H1 (cell line): ENCODE measurements at regions not wholly inside any gene's neighbourhood (a gene's known extent, or its start where the extent isn't known, plus 50 kb on each side); places are given as distances from the start of the nearest gene placed in this dataset.

Experiments used
- CTCF ChIA-PET: fragments of 300-600 bp; sonication (Branson Sonifier 250); formaldehyde crosslinking; loops from one replicate; lab custom pipeline; 2021; ENCODE audit not compliant: partially characterized antibody; lab: Charles Lee
- POLR2A ChIA-PET: fragments of 300-600 bp; sonication (Branson Sonifier 250); formaldehyde crosslinking; loops from one replicate; lab custom pipeline; 2021; ENCODE audit warnings: inconsistent platforms; ENCODE audit not compliant: partially characterized antibody; lab: Charles Lee
- DNase-seq, 2 experiments: peaks; one replicate each; pipeline versions ENCODE4 v3.0.0 to v3.0.0-alpha.2; 2010 to 2022; ENCODE audit warnings: low spot score in 2 of 2, low read depth in 1 of 2, mixed read lengths in 1 of 2
- FAIRE-seq: peaks from 2 replicates; lab custom pipeline; 2011; peaks lifted over from hg19 to GRCh38; lab: Jason Lieb, UNC
- H2AFZ ChIP-seq: 2 replicates; pipeline ENCODE4 v1.8.1; 2012; ENCODE audit warnings: low read length, inconsistent platforms
- H2AK5ac ChIP-seq: 2 replicates; pipeline ENCODE4 v1.6.1; 2013; ENCODE audit warnings: low read depth, low read length
- H2BK120ac ChIP-seq: replicated peaks from 2 replicates; pipeline ENCODE3; 2013; ENCODE audit warnings: low read depth, low read length, inconsistent platforms
- H2BK12ac ChIP-seq: 2 replicates; pipeline ENCODE4 v1.6.1; 2013; ENCODE audit warnings: low read depth, low read length
- H2BK15ac ChIP-seq: 2 replicates; pipeline ENCODE4 v1.6.1; 2013; ENCODE audit warnings: low read length
- H2BK20ac ChIP-seq: 2 replicates; pipeline ENCODE4 v1.6.1; 2013; ENCODE audit warnings: low read length
- H2BK5ac ChIP-seq: 2 replicates; pipeline ENCODE4 v1.6.1; 2013; ENCODE audit warnings: low read depth, low read length
- H3K14ac ChIP-seq: 2 replicates; pipeline ENCODE4 v1.6.1; 2013; ENCODE audit warnings: inconsistent platforms; ENCODE audit not compliant: insufficient read length
- H3K18ac ChIP-seq: 2 replicates; pipeline ENCODE4 v1.6.1; 2013; ENCODE audit warnings: low read length; ENCODE audit errors: extremely low read depth
- H3K23ac ChIP-seq: 2 replicates; pipeline ENCODE4 v1.6.1; 2013; ENCODE audit warnings: inconsistent platforms; ENCODE audit not compliant: insufficient read length
- H3K23me2 ChIP-seq: 2 replicates; pipeline ENCODE4 v1.6.1; 2013; ENCODE audit warnings: low read depth, low read length
- H3K27ac ChIP-seq: 2 replicates; pipeline ENCODE4 v1.6.1; 2011; ENCODE audit warnings: low read depth, low read length, inconsistent platforms
- H3K27me3 ChIP-seq, 4 experiments: replicated peaks in 1 of 4; 1 replicate in 1 of 4; 2 replicates in 3 of 4; pipeline versions ENCODE4 v1.6.1 to v1.8.1; 2011 to 2013; ENCODE audit warnings: low read length in 3 of 4, mild to moderate bottlenecking in 3 of 4, inconsistent platforms in 2 of 4, mixed read lengths in 2 of 4, moderate library complexity in 1 of 4; ENCODE audit not compliant: control insufficient read depth in 3 of 4, insufficient read depth in 3 of 4; ENCODE audit errors: extremely low read depth in 1 of 4
- H3K36me3 ChIP-seq, 4 experiments: 2 replicates each; pipeline versions ENCODE4 v1.6.1 to v1.8.1; 2011 to 2013; ENCODE audit warnings: mild to moderate bottlenecking in 4 of 4, low read length in 3 of 4, moderate library complexity in 2 of 4, control low read depth in 1 of 4, inconsistent platforms in 1 of 4; ENCODE audit not compliant: insufficient read depth in 4 of 4, control insufficient read depth in 2 of 4
- H3K4ac ChIP-seq: replicated peaks from 2 replicates; pipeline ENCODE3; 2013; ENCODE audit warnings: low read length, low read depth, mixed read lengths, inconsistent platforms; ENCODE audit not compliant: insufficient read length
- H3K4me1 ChIP-seq, 4 experiments: replicated peaks in 1 of 4; 1 replicate in 1 of 4; 2 replicates in 3 of 4; pipeline versions ENCODE4 v1.6.1 to v1.8.1; 2011 to 2013; ENCODE audit warnings: low read length in 3 of 4, inconsistent platforms in 2 of 4, mixed read lengths in 1 of 4; ENCODE audit not compliant: insufficient read depth in 4 of 4, control insufficient read depth in 3 of 4
- H3K4me2 ChIP-seq, 2 experiments: 2 replicates each; pipeline versions ENCODE4 v1.6.1 to v1.8.1; 2011 to 2013; ENCODE audit warnings: low read depth in 2 of 2, low read length in 2 of 2, control low read depth in 1 of 2, inconsistent platforms in 1 of 2, mild to moderate bottlenecking in 1 of 2; ENCODE audit not compliant: insufficient read depth in 1 of 2
- H3K4me3 ChIP-seq, 4 experiments: fragments of 200-600, 300-600 bp in 1 of 4; sonication (generic), shearing (Covaris generic), sonication (Bioruptor Twin) in 1 of 4; 2 replicates each; pipeline versions ENCODE4 v1.5.1 to v1.8.1; 2011 to 2016; ENCODE audit warnings: low read length in 4 of 4, low read depth in 3 of 4, control low read depth in 2 of 4, inconsistent platforms in 2 of 4, mild to moderate bottlenecking in 2 of 4, mixed read lengths in 1 of 4, moderate library complexity in 1 of 4; ENCODE audit not compliant: insufficient read depth in 2 of 4; ENCODE audit errors: extremely low read depth in 1 of 4
- H3K56ac ChIP-seq: replicated peaks from 2 replicates; pipeline ENCODE3; 2013; ENCODE audit warnings: low read depth, mild to moderate bottlenecking, mixed read lengths, low read length, inconsistent platforms; ENCODE audit not compliant: insufficient read length
- H3K79me1 ChIP-seq: 2 replicates; pipeline ENCODE4 v1.6.1; 2013; ENCODE audit warnings: low read depth, low read length, control low read depth
- H3K79me2 ChIP-seq, 2 experiments: 2 replicates each; pipeline versions ENCODE4 v1.6.1 to v1.8.1; 2012 to 2013; ENCODE audit warnings: low read length in 2 of 2, mild to moderate bottlenecking in 2 of 2, inconsistent platforms in 1 of 2; ENCODE audit not compliant: insufficient read depth in 2 of 2, control insufficient read depth in 1 of 2
- H3K9ac ChIP-seq, 4 experiments: replicated peaks in 1 of 4; 1 replicate in 1 of 4; 2 replicates in 3 of 4; pipeline versions ENCODE4 v1.6.1 to v1.8.1; 2011 to 2013; ENCODE audit warnings: low read depth in 3 of 4, low read length in 3 of 4, control low read depth in 2 of 4, mild to moderate bottlenecking in 2 of 4, moderate library complexity in 2 of 4, inconsistent platforms in 1 of 4; ENCODE audit errors: extremely low read depth in 1 of 4
- H3K9me3 ChIP-seq, 2 experiments: 2 replicates each; pipeline versions ENCODE4 v1.6.1 to v1.8.1; 2012 to 2013; ENCODE audit warnings: mild to moderate bottlenecking in 2 of 2, moderate library complexity in 2 of 2, control low read depth in 1 of 2, inconsistent platforms in 1 of 2, low read depth in 1 of 2, low read length in 1 of 2, mixed read lengths in 1 of 2; ENCODE audit not compliant: insufficient read depth in 2 of 2
- H4K20me1 ChIP-seq, 2 experiments: replicated peaks in 1 of 2; 2 replicates each; pipeline versions ENCODE3 to v1.8.1; 2011 to 2013; ENCODE audit warnings: inconsistent platforms in 2 of 2, low read length in 2 of 2, mild to moderate bottlenecking in 1 of 2; ENCODE audit not compliant: insufficient read depth in 2 of 2, control insufficient read depth in 1 of 2
- H4K5ac ChIP-seq: 2 replicates; pipeline ENCODE4 v1.6.1; 2013; ENCODE audit warnings: low read length, low read depth, mixed read lengths, inconsistent platforms; ENCODE audit not compliant: insufficient read length
- H4K8ac ChIP-seq: 2 replicates; pipeline ENCODE4 v1.8.0; 2013; ENCODE audit warnings: mild to moderate bottlenecking, moderate library complexity, low read length, inconsistent platforms; ENCODE audit not compliant: insufficient read depth; ENCODE audit errors: extremely low read depth
- H4K91ac ChIP-seq: replicated peaks from 2 replicates; pipeline ENCODE3; 2013; ENCODE audit warnings: low read length, mixed read lengths, inconsistent platforms; ENCODE audit not compliant: insufficient read length
- CTBP2 ChIP-seq: IDR thresholded peaks from 2 replicates; pipeline ENCODE4 v1.7.0; 2011; ENCODE audit warnings: borderline replicate concordance, mild to moderate bottlenecking, moderate library complexity, mixed read lengths, low read length; ENCODE audit not compliant: insufficient read depth, insufficient read length
- HDAC6 ChIP-seq: IDR thresholded peaks from one replicate; pipeline ENCODE4 v1.7.1; 2012; ENCODE audit warnings: low read depth, mild to moderate bottlenecking, inconsistent platforms, low read length, moderate library complexity
- KDM5A ChIP-seq: fragments of 200-600 bp; IDR thresholded peaks from 2 replicates; pipeline ENCODE4 v1.7.1; 2012; ENCODE audit warnings: mild to moderate bottlenecking, low read length, inconsistent platforms, mixed read lengths
- POLR2A ChIP-seq, 2 experiments: IDR thresholded peaks; 1 replicate in 1 of 2; 2 replicates in 1 of 2; pipeline ENCODE4 v1.6.1; 2011; ENCODE audit warnings: low read depth in 2 of 2, low read length in 2 of 2, mild to moderate bottlenecking in 2 of 2; ENCODE audit errors: control extremely low read depth in 1 of 2
- SP1 ChIP-seq: IDR thresholded peaks from 2 replicates; pipeline ENCODE4 v1.6.1; 2011; ENCODE audit warnings: low read depth, low read length
- SP4 ChIP-seq: IDR thresholded peaks from 2 replicates; pipeline ENCODE4 v1.6.1; 2012; ENCODE audit warnings: low read length, inconsistent platforms
- SRF ChIP-seq: IDR thresholded peaks from 2 replicates; pipeline ENCODE4 v1.6.1; 2011; ENCODE audit warnings: mild to moderate bottlenecking, low read depth, low read length, moderate library complexity
- TAF1 ChIP-seq: IDR thresholded peaks from 2 replicates; pipeline ENCODE4 v1.6.1; 2011; ENCODE audit warnings: mild to moderate bottlenecking, low read depth, low read length
- TEAD4 ChIP-seq: IDR thresholded peaks from 2 replicates; pipeline ENCODE4 v1.6.1; 2012; ENCODE audit warnings: low read depth, low read length, inconsistent platforms, mixed read lengths
- WGBS, 2 experiments: shearing (Covaris generic) in 1 of 2; methylation state at CpG; one replicate each; pipeline versions ENCODE4 v1.1.6 to v1.1.7; 2013 to 2015; ENCODE audit warnings: low lambda C conversion rate in 2 of 2, mixed read lengths in 2 of 2, inconsistent platforms in 1 of 2, low coverage in 1 of 2, missing lambda C conversion rate in 1 of 2; ENCODE audit not compliant: insufficient replicate concordance in 2 of 2, insufficient coverage in 1 of 2, insufficient read length in 1 of 2; ENCODE audit errors: extremely low coverage in 1 of 2, missing lambda C conversion rate in 1 of 2; 5-methylcytosine and 5-hydroxymethylcytosine counted together
- TF ChIP-seq, protein P1 (sequence below): IDR thresholded peaks from 2 replicates; pipeline ENCODE4 v1.6.1; 2012; ENCODE audit warnings: inconsistent platforms

DNA sequence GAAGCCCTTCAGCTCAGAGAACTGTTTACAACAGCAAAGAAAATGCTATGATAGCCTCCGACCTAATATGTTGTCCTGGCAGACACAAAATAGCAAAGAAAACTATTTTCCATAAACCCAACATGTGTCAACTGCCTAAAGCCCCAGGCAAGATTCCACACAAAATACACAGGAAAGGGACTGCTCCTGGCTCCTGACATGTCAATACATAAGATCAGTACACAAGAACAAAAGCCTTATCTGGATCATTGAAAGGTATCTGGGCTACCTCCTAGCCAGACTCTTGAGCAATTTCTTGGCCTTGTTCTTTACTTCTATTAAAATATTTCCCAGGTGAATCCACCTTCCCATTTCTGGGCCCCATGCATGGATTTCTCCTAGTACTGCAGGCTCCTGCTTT is 242.3 kb upstream of the GRIP1 start:
- ChIA-PET CTCF (no interaction called here), POLR2A (no interaction called here)
- Histone ChIP-seq H4K20me1 (no peaks in the 10 kb centered on the region), H3K14ac (no peak overlapping the region), H3K79me1 (no peaks in the 10 kb centered on the region), H2AK5ac (no peak overlapping the region; the same call in 1 of the 2 replicates), H3K23me2 (no peaks in the 10 kb centered on the region), H4K91ac (no peak overlapping the region), H3K9ac (no peak overlapping the region), H2BK12ac (no peak overlapping the region), H4K8ac (no peak overlapping the region), H3K4ac (no peak overlapping the region), H4K5ac (no peak overlapping the region), H3K18ac (no peak overlapping the region), H2BK20ac (no peak overlapping the region), H3K9me3 (no peaks in the 10 kb centered on the region), H3K27ac (no peak overlapping the region), H3K4me3 (no peak overlapping the region), H3K27me3 (no peaks in the 10 kb centered on the region), H3K79me2 (no peaks in the 10 kb centered on the region; a peak in 1 of 4 replicates), H2AFZ (no peak overlapping the region), H3K36me3 (no peaks in the 10 kb centered on the region), H3K4me2 (no peak overlapping the region), H2BK15ac (no peak overlapping the region), H3K56ac (no peak overlapping the region), H3K4me1 (peaks cover 0 to under 1% (median 0%) of the 10 kb centered on the region in 4 experiments; a peak in 2 of 7 replicates), H2BK5ac (no peak overlapping the region), H3K23ac (no peak overlapping the region), H2BK120ac (no peak overlapping the region)
- FAIRE-seq (no peak), DNase-seq (no peak)
- TF ChIP-seq, protein P1, sequence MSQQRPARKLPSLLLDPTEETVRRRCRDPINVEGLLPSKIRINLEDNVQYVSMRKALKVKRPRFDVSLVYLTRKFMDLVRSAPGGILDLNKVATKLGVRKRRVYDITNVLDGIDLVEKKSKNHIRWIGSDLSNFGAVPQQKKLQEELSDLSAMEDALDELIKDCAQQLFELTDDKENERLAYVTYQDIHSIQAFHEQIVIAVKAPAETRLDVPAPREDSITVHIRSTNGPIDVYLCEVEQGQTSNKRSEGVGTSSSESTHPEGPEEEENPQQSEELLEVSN: no peak
- TF ChIP-seq HDAC6 (no peak), SP4 (no peak), CTBP2 (no peak), KDM5A (no peak), SRF (no peak), POLR2A (IDR thresholded peaks at IDR 0.05; ENCODE audit: control extremely low read depth in 1 of 2, low read depth in 2 of 2, low read length in 2 of 2) (no peak), SP1 (no peak), TAF1 (no peak), TEAD4 (no peak)
- WGBS, 2 experiments: 80% methylated on average over 1 of the region's 1 CpG; no CpG with 5 or more reads in 1 of the 2 experiments
